ENCODE measurements at regions not wholly inside any gene's neighbourhood (a gene's known extent, or its start where the extent isn't known, plus 50 kb on each side); places are given as distances from the start of the nearest gene placed in this dataset.
A peak's percentile ranks its signal among the peaks of the same experiment; 100 is the strongest.

GRCh38 chr3:102529452-102529851 is 94.6 kb downstream of the ZPLD1 start:
- Mint-ChIP-seq H3K27ac (no peak overlapping the region), H3K4me3 (no peak overlapping the region), H3K36me3 (no peaks in the 10 kb centered on the region), H3K9me3 (no peaks in the 10 kb centered on the region), H3K4me1 (peaks cover 0 to 7% (median 4%) of the 10 kb centered on the region in 4 donors), H3K27me3 (peaks cover 0 to 4% (median 2%) of the 10 kb centered on the region in 5 donors)
- ATAC-seq (no peak), DNase-seq (no peak)
- POLR2A ChIA-PET: interaction anchor here (0.6 to 0.7 kb wide), 2 partner anchors 22 to 1018 kb away, joined by 3 to 4 read pairs; no protein-coding TSS in a partner anchor

DNA sequence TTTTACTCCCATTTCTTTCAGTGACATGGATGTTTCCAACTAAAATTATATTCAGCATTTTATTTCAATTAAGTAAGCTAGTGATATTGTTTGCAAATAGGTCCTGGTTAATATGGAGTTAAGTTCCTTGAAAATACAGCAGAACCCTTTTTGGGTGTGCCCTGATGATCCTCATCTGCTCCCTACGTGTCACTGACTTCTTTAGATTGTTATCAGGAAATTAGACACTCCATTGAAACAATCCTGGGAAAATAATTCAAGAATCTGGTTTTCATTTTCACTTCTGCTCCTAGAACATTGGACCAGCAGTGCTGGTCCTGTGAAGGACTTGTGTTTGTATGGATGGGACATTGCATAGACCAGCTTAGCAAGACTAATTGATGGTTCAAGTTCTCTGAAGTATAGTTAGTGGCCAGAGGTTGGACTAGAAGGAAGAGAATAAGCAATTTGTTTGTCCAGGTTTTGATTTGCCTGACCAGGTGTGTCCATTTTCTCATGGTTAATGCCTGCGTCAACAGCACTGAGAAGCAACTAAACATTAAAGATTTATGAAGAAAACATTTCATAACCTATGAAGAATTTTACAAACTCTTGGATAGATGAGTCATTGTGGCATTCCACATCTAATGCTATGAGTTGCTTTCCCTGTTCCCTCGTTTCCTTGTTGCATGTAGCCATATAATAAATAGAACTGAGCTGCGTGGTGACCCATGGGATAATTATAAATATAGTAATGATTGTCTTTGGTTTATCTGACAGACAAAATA is 95.8 kb downstream of the ZPLD1 start:
- POLR2A ChIA-PET: no interaction called here
- H3K36me3 Mint-ChIP-seq: no peaks in the 10 kb centered on the region
- H3K9me3 Mint-ChIP-seq: no peaks in the 10 kb centered on the region
- peaks cover 0 to 7% (median 4%) of the 10 kb centered on the region in 4 donors for H3K4me1 Mint-ChIP-seq
- H3K4me3 Mint-ChIP-seq: no peak overlapping the region
- DNase-seq (no peak), ATAC-seq (no peak)
- H3K27me3 Mint-ChIP-seq: peaks cover 0 to 4% (median 1%) of the 10 kb centered on the region in 5 donors
- no peak overlapping the region for H3K27ac Mint-ChIP-seq

DNA sequence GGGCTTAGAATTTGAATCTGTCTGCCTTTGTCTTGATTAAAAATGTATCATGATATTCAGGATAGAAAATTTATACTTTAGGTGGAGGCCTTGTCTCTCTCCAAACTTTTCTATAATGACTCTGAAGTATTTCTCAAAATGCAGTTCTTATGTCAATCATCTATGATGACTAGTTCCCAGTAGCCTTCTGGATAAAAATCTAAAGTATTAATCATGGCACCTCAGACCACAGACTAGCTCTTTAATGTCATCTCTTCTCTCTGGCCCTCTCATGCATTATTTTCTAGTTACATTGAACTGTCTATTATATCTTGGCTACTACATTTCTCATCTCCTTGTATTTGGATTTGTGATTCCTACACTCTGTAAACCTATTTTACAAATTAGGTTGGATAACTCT is 96.9 kb downstream of the ZPLD1 start:
- no peak overlapping the region for H3K27ac Mint-ChIP-seq
- no peak for ATAC-seq
- POLR2A ChIA-PET: no interaction called here

GRCh38 chr3:102532901-102533300 is 98.1 kb downstream of the ZPLD1 start:
- Mint-ChIP-seq H3K36me3 (no peaks in the 10 kb centered on the region), H3K4me1 (peaks cover 0 to 9% (median 4%) of the 10 kb centered on the region in 4 donors), H3K4me3 (no peak overlapping the region), H3K27me3 (peaks cover 0 to 5% (median 0%) of the 10 kb centered on the region in 5 donors), H3K27ac (no peak overlapping the region), H3K9me3 (no peaks in the 10 kb centered on the region)
- POLR2A ChIA-PET: no interaction called here
- DNase-seq: peak in 3 of 10 donors; percentile 2 to 3 (median 2)
- peak; percentile 50 to 61 for ATAC-seq

More for the DNA sequence above, 96.9 kb downstream of the ZPLD1 start:
- Mint-ChIP-seq H3K36me3 (no peaks in the 10 kb centered on the region), H3K4me1 (peaks cover 0 to 8% (median 4%) of the 10 kb centered on the region in 4 donors), H3K27me3 (peaks cover 0 to 6% (median 0%) of the 10 kb centered on the region in 5 donors), H3K4me3 (no peak overlapping the region), H3K9me3 (no peaks in the 10 kb centered on the region)
- DNase-seq: no peak

- Mint-ChIP-seq H3K4me1 (peaks cover 0 to 9% (median 4%) of the 10 kb centered on the region in 4 donors), H3K9me3 (no peaks in the 10 kb centered on the region), H3K27me3 (peaks cover 0 to 6% (median 3%) of the 10 kb centered on the region in 5 donors), H3K4me3 (no peak overlapping the region), H3K36me3 (no peaks in the 10 kb centered on the region), H3K27ac (no peak overlapping the region)
- POLR2A ChIA-PET: no interaction called here
- no peak for ATAC-seq
- DNase-seq: no peak
Observed at GRCh38 chr3:102533784-102534183, 99.0 kb downstream of the ZPLD1 start.

DNA sequence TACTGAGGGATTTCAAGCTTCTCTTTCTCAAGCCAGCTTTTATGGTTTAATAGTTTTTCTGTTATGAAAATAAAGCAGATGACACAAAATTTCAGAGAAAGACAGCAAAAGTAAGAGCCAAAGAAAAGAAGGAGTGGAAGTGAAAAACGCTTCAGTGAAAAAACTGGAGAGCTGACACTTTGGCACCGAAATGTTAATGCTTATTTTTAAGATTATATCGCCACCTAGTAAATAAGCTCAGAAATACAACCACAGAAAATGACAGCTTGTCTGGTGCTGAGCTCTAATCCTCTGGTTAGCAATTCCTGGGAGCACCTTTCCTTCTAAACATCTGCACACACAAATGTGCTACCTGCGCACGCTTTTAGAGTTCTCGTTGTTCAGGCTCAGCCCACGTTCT is 101.6 kb downstream of the ZPLD1 start:
- ATAC-seq: peak; percentile 36 to 53
- POLR2A ChIA-PET: no interaction called here
- H3K4me1 Mint-ChIP-seq: peaks cover 0 to 9% (median 4%) of the 10 kb centered on the region in 4 donors
- no peak overlapping the region for H3K4me3 Mint-ChIP-seq
- H3K36me3 Mint-ChIP-seq: no peaks in the 10 kb centered on the region
- H3K9me3 Mint-ChIP-seq: no peaks in the 10 kb centered on the region
- DNase-seq: peak in 3 of 10 donors; percentile 8 to 25 (median 24)
- H3K27ac Mint-ChIP-seq: no peak overlapping the region
- peaks cover 6 to 18% (median 12%) of the 10 kb centered on the region in 5 donors for H3K27me3 Mint-ChIP-seq

GRCh38 chr3:102537123-102537522 is 102.3 kb downstream of the ZPLD1 start:
- no peak overlapping the region for H3K27ac Mint-ChIP-seq
- no peaks in the 10 kb centered on the region for H3K9me3 Mint-ChIP-seq
- DNase-seq (no peak), ATAC-seq (no peak)
- H3K4me1 Mint-ChIP-seq: peaks cover 0 to 9% (median 4%) of the 10 kb centered on the region in 4 donors
- no peak overlapping the region for H3K4me3 Mint-ChIP-seq
- POLR2A ChIA-PET: no interaction called here
- H3K36me3 Mint-ChIP-seq: no peaks in the 10 kb centered on the region
- peaks cover 6 to 18% (median 12%) of the 10 kb centered on the region in 5 donors for H3K27me3 Mint-ChIP-seq

DNA sequence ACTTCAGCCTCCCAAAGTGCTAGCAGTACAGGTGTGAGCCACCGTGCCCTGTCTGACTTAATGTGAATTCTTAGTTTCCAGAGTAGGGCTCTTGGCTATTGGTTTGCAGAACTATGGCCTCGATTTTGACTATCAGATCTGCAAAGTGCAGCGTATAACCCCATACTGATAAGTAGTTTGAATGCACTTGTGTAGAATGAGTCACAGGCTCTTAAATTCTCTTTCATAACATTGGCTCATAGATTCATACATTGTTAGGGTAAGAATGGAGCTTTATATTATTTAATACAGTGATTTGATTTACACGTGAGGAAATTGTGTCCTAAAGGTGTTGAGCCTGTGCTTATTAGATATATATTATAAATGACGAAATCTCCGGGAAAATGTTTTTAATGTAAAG is 109.9 kb downstream of the ZPLD1 start:
- no peaks in the 10 kb centered on the region for H3K4me1 Mint-ChIP-seq
- no peaks in the 10 kb centered on the region for H3K9me3 Mint-ChIP-seq
- no peak overlapping the region for H3K27ac Mint-ChIP-seq
- POLR2A ChIA-PET: no interaction called here
- peaks cover 4 to 17% (median 9%) of the 10 kb centered on the region in 5 donors for H3K27me3 Mint-ChIP-seq
- no peak overlapping the region for H3K4me3 Mint-ChIP-seq
- no peak for ATAC-seq
- H3K36me3 Mint-ChIP-seq: no peaks in the 10 kb centered on the region
- no peak for DNase-seq

- Mint-ChIP-seq H3K27me3 (peaks cover 4 to 12% (median 6%) of the 10 kb centered on the region in 5 donors), H3K27ac (no peak overlapping the region), H3K9me3 (no peaks in the 10 kb centered on the region), H3K36me3 (no peaks in the 10 kb centered on the region), H3K4me3 (no peak overlapping the region), H3K4me1 (no peaks in the 10 kb centered on the region)
- ATAC-seq (no peak), DNase-seq (no peak)
- POLR2A ChIA-PET: no interaction called here
Observed at GRCh38 chr3:102545276-102545675, 110.5 kb downstream of the ZPLD1 start.

GRCh38 chr3:102553876-102554275 is 119.1 kb downstream of the ZPLD1 start:
- DNase-seq: no peak

DNA sequence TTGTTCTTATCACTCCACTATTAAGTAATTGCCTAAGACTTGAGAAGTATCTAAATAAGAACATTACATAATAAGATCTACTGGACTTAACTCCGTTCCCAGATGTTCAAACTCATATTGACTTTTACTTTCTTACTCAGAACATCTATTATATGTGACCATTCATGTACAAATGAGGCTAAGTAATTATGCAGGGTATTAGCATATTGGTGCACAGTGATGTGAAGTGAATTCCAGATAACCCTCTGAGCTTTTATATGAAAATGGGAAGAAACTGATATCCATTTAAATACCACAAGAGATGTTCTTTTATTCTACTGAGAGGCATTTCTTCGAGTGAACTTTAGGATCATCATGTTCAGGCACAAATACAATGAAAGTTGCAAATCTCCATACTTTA is 135.7 kb downstream of the ZPLD1 start:
- POLR2A ChIA-PET: no interaction called here
- H3K27ac Mint-ChIP-seq: no peak overlapping the region
- peaks cover 0 to 11% (median 5%) of the 10 kb centered on the region in 9 donors for H3K9me3 Mint-ChIP-seq
- H3K4me3 Mint-ChIP-seq: no peak overlapping the region
- DNase-seq (no peak), ATAC-seq (no peak)
- H3K36me3 Mint-ChIP-seq: peaks cover 0 to 8% (median 0%) of the 10 kb centered on the region in 3 donors
- H3K4me1 Mint-ChIP-seq: no peaks in the 10 kb centered on the region
- H3K27me3 Mint-ChIP-seq: peaks cover 6 to 29% (median 12%) of the 10 kb centered on the region in 5 donors

More at GRCh38 chr3:102553876-102554275, 119.1 kb downstream of the ZPLD1 start:
- POLR2A ChIA-PET: no interaction called here
- H3K27me3 Mint-ChIP-seq: peaks cover 4 to 13% (median 9%) of the 10 kb centered on the region in 5 donors
- no peaks in the 10 kb centered on the region for H3K9me3 Mint-ChIP-seq
- no peaks in the 10 kb centered on the region for H3K4me1 Mint-ChIP-seq
- H3K36me3 Mint-ChIP-seq: no peaks in the 10 kb centered on the region
- no peak for ATAC-seq
- H3K27ac Mint-ChIP-seq: no peak overlapping the region
- no peak overlapping the region for H3K4me3 Mint-ChIP-seq

- Mint-ChIP-seq H3K4me1 (no peaks in the 10 kb centered on the region), H3K36me3 (peaks cover 0 to 3% (median 0%) of the 10 kb centered on the region in 3 donors), H3K9me3 (peaks cover 0 to 6% (median 2%) of the 10 kb centered on the region in 9 donors), H3K27ac (no peak overlapping the region), H3K27me3 (peaks cover 5 to 24% (median 9%) of the 10 kb centered on the region in 5 donors), H3K4me3 (no peak overlapping the region)
- no peak for DNase-seq
- no peak for ATAC-seq
- POLR2A ChIA-PET: no interaction called here
Observed at GRCh38 chr3:102571006-102571405, 136.2 kb downstream of the ZPLD1 start.

GRCh38 chr3:102571720-102572384 is 137.0 kb downstream of the ZPLD1 start:
- Mint-ChIP-seq H3K9me3 (peaks cover 0 to 2% (median 0%) of the 10 kb centered on the region in 9 donors), H3K27ac (no peak overlapping the region), H3K36me3 (no peaks in the 10 kb centered on the region), H3K4me3 (no peak overlapping the region), H3K4me1 (no peaks in the 10 kb centered on the region), H3K27me3 (peaks cover 3 to 19% (median 7%) of the 10 kb centered on the region in 5 donors)
- POLR2A ChIA-PET: no interaction called here
- DNase-seq: no peak
- no peak for ATAC-seq
